Heart right ventricle (tissue), 16 donors: ENCODE measurements at regions not wholly inside any gene's neighbourhood (a gene's known extent, or its start where the extent isn't known, plus 50 kb on each side); places are given as distances from the start of the nearest gene placed in this dataset.
"Not testable (repeated sequence)": the region's sequence is repeated elsewhere in the genome, so short reads cannot be mapped to it uniquely, and the experiment has no call there.

Source experiments
- ATAC-seq, 8 donors: fragments of 200-7000 bp; cut with Tn5 transposase; one replicate each; pipeline ENCODE4 v1.9.1; 2020; ENCODE audit warnings: mild to moderate bottlenecking in 8 of 8, moderate library complexity in 8 of 8, moderate number of reproducible peaks in 1 of 8
- DNase-seq, 2 donors: peaks; one replicate each; pipeline ENCODE4 v3.0.0-alpha.2; 2020
- H3K27ac ChIP-seq, 10 donors: fragments of 200-600 bp; sonication (generic) in 2 of 10; one replicate each; pipeline versions ENCODE4 v1.5.0 to v1.8.0; 2020 to 2022; ENCODE audit warnings: mild to moderate bottlenecking in 3 of 10
- H3K27me3 ChIP-seq, 7 donors: fragments of 200-600 bp; one replicate each; pipeline ENCODE4 v1.8.0; 2021 to 2022; ENCODE audit warnings: mild to moderate bottlenecking in 2 of 7
- H3K36me3 ChIP-seq, 9 donors: fragments of 200-600 bp; sonication (generic) in 1 of 9; one replicate each; pipeline versions ENCODE4 v1.5.0 to v1.8.0; 2020 to 2022; ENCODE audit warnings: mild to moderate bottlenecking in 2 of 9
- H3K4me1 ChIP-seq, 9 donors: fragments of 200-600 bp; sonication (generic) in 1 of 9; one replicate each; pipeline versions ENCODE4 v1.5.0 to v1.8.0; 2020 to 2022; ENCODE audit warnings: mild to moderate bottlenecking in 4 of 9
- H3K4me3 ChIP-seq, 10 donors: fragments of 200-600 bp; sonication (generic) in 2 of 10; one replicate each; pipeline versions ENCODE4 v1.5.0 to v1.8.0; 2020 to 2022; ENCODE audit warnings: mild to moderate bottlenecking in 7 of 10, moderate library complexity in 2 of 10
- H3K9me3 ChIP-seq, 11 donors: fragments of 200-600 bp in 10 of 11; sonication (generic) in 2 of 11; one replicate each; pipeline versions ENCODE4 v1.5.0 to v1.8.0; 2013 to 2022; ENCODE audit warnings: mild to moderate bottlenecking in 2 of 11, control low read depth in 1 of 11, moderate library complexity in 1 of 11
- CTCF ChIP-seq, 9 donors: fragments of 200-600 bp; sonication (generic) in 2 of 9; IDR thresholded peaks; one replicate each; pipeline versions ENCODE4 v1.5.0 to v1.8.0; 2021 to 2022; ENCODE audit warnings: antibody characterized with exemption in 9 of 9, mild to moderate bottlenecking in 5 of 9, moderate library complexity in 1 of 9
- WGBS, 2 donors: extraction: QIAGEN DNeasy Blood & Tissue Kit; methylation state at CpG; one replicate each; pipeline ENCODE4 v1.1.7; 2013; ENCODE audit warnings: inconsistent platforms in 1 of 2; 5-methylcytosine and 5-hydroxymethylcytosine counted together
- intact Hi-C, 10 donors: fragments of 100-400 bp; cut with DNase I; formaldehyde crosslinking; loops; one replicate each; pipeline versions ENCODE4 v1.11.1 to v1.14.2; 2022
- donor health status: Arrhythmogenic right ventricular cardiomyopathy.
- donor health status: ischemic (EF 13 %, LVEDD 7.1; RV severe dilation, severe dysfunction).
- donor health status: healthy with polysubstance abuse.
- donor health status: DM: no; HTN: yes; CAD: no.
- donor health status: DM: no; HTN: no; CAD: no.
- donor health status: ischemic (EF 25% LVEDD 6.9; RV normal size, moderate dysfunction).
- donor health status: ischemic (EF 25% LVEDD 5.7; RV mildly dilated, moderate dysfunction).
- donor health status: healthy.
- donor health status: DM: yes; HTN: yes; CAD: no.
- donor health status: Ischemic cardiomyopathy.
- donor health status: ischemic (EF 35%, LVEDD 5.7; RV mildly dilated, moderate dysfunction).
- donor health status: nonischemic (EF 11% LVEDD 7.7; RV severe dilation, severe dysfunction).
- donor health status: DM: yes; HTN: yes; CAD: no.
- donor health status: PGD.
- donor health status: ischemic (EF 29% LVEDD 5.4; RV normal size, mild dysfunction).
- donor health status: nonischemic (EF 23%, LVEDD 6.1; RV moderate dilation, normal function).

GRCh38 chr6:15907914-15908518 lies 220.9 kb upstream of the MYLIP start:
- no peak for ATAC-seq
- H3K9me3 ChIP-seq: no peaks in the 10 kb centered on the region
- peaks cover 0 to 15% (median 0%) of the 10 kb centered on the region in 9 donors for H3K4me1 ChIP-seq

GRCh38 chr6:15907220-15907913 lies 221.5 kb upstream of the MYLIP start:
- H3K9me3 ChIP-seq, H3K36me3 ChIP-seq, ATAC-seq, intact Hi-C loops, H3K27me3 ChIP-seq, DNase-seq, H3K4me3 ChIP-seq, H3K27ac ChIP-seq: not testable (repeated sequence)
- WGBS, 2 donors: 82 to 89% methylated on average over 7 of the region's 7 CpGs
- peaks cover 0 to 13% (median 0%) of the 10 kb centered on the region in 9 donors for H3K4me1 ChIP-seq

More at GRCh38 chr6:15907914-15908518, 220.9 kb upstream of the MYLIP start:
- 89 to 92% methylated on average over 11 of the region's 11 CpGs for WGBS, 2 donors
- intact Hi-C loops: no loop called here
- DNase-seq: no peak
- Histone ChIP-seq H3K36me3 (no peaks in the 10 kb centered on the region), H3K4me3 (no peak overlapping the region), H3K27me3 (no peaks in the 10 kb centered on the region), H3K27ac (no peak overlapping the region)
- no peak for TF ChIP-seq CTCF (IDR thresholded peaks at IDR 0.05)

- H3K27me3 ChIP-seq: no peaks in the 10 kb centered on the region
- DNase-seq: no peak
- no peak for TF ChIP-seq CTCF (IDR thresholded peaks at IDR 0.05)
- H3K4me1 ChIP-seq: peaks cover 0 to 11% (median 0%) of the 10 kb centered on the region in 9 donors
- H3K9me3 ChIP-seq: no peaks in the 10 kb centered on the region
- H3K4me3 ChIP-seq: no peak overlapping the region
- WGBS, 2 donors: 94 to 97% methylated on average over 10 of the region's 10 CpGs
- H3K27ac ChIP-seq: no peak overlapping the region
- intact Hi-C loops: no loop called here
- ATAC-seq: no peak
- no peaks in the 10 kb centered on the region for H3K36me3 ChIP-seq
These were observed 222.4 kb upstream of the MYLIP start for GRCh38 chr6:15906420-15907016.

DNA sequence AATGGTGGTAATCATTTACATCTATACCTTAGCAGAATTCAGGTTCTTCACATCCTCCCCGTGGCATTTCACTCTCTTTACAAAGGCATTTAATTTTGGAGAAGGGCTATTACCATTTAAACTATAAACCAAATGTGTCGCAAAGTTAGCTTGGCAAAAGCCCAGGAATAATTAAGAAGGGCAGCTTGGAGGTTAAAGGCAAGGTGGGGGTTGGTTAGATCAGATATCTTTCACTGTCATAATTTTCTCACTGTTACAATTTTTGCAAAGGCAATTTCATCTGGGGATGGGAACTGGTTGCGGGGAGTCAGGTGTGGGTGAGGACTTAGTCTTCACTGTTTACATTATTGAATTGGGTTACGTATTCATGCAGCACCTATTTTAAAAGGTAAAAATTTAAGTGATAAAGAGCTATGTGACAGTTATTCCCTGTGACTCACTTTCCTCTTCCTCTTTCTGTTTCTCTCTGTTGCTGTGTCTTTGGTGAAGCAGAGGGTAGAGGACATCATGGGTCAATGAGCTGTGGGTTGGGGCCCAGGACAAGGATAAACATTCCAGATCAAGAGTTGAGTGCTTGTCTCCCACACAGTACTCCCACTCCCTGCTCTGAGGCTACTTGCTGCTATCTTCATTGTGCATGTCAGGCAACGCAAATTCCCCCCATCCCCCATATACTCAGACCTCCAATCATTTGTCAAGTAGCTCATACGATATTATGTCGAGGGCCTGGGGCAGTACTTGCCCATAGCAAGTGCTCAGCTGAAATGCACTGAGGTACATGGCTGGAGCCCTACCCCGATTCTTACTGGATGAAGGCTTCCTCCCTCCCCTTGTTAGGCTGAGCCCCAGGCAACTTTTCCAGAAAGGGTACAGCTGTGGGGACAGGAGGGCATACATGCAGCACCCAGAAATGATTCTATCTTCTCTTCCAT lies 223.1 kb upstream of the MYLIP start:
- 80 to 82% methylated on average over 8 of the region's 8 CpGs for WGBS, 2 donors
- no peak for ATAC-seq
- Histone ChIP-seq H3K4me1 (peaks cover 0 to 19% (median 0%) of the 10 kb centered on the region in 9 donors), H3K27me3 (no peaks in the 10 kb centered on the region), H3K36me3 (no peaks in the 10 kb centered on the region), H3K9me3 (no peaks in the 10 kb centered on the region), H3K4me3 (no peak overlapping the region), H3K27ac (no peak overlapping the region)
- no peak for DNase-seq
- intact Hi-C loops: no loop called here
- TF ChIP-seq CTCF (IDR thresholded peaks at IDR 0.05): no peak
